ENCODE measurements at regions not wholly inside any gene's neighbourhood (a gene's known extent, or its start where the extent isn't known, plus 50 kb on each side); places are given as distances from the start of the nearest gene placed in this dataset.

DNA sequence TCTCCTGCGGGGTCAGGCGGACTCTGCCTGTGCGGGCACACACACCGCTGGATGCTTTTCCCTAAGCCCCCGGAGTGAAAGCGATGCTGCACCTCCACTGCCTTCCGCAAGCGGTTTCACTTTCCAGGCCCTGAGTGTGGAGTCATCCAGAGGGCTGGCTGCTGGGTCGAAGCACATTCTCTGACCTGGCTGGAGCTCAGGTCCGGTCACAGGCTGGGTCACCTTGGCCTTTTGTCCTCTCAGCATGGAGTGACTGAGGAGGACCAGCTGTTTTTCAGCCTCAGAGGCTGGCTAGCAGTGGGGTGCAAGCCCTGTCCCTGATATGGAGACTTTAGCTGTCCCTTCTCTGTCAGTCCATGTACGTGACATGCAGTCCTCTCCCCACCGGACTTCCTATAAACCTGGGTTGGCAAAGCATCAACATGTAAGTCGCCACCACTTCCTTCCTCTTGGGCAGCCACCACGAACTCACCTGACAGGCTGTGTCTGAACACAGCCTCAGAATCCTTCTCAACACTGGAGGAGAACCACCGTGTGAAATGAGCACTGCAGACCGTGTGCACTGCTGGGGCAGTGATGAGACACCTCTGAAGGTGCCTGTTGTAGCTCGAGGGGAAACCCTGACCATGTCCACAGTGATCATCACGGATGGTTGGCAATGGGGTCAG lies 51.3 kb downstream of the GADD45G start:
- no peak for DNase-seq

GRCh38 chr9:89657295-89657694 lies 52.5 kb downstream of the GADD45G start:
- no peak for DNase-seq

GRCh38 chr9:89657765-89658164 lies 53.0 kb downstream of the GADD45G start:
- DNase-seq: no peak

GRCh38 chr9:89658401-89658800 lies 53.6 kb downstream of the GADD45G start:
- no peak for DNase-seq

- no peak for DNase-seq
These were observed 54.1 kb downstream of the GADD45G start for GRCh38 chr9:89658931-89659330.

DNA sequence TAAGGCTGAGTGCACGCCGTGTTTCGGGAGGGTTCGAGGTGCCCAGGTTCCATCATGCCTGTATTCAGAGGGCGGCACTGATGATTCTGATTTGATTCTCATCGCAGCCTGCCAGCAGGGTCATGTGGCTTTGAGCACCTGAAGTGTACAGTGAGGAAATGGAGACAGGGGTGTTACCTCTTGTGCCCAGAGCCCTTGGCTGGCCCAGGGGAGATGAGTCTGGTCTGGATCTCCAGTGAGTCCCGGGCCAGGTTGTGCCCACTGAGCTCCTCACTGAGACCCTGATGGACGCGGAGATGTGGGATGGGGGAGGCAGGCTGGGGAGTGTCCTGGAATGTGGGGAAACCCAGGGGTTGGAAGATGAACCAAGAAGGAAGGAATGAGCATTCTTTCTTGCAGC lies 54.7 kb downstream of the GADD45G start:
- no peak for DNase-seq

DNA sequence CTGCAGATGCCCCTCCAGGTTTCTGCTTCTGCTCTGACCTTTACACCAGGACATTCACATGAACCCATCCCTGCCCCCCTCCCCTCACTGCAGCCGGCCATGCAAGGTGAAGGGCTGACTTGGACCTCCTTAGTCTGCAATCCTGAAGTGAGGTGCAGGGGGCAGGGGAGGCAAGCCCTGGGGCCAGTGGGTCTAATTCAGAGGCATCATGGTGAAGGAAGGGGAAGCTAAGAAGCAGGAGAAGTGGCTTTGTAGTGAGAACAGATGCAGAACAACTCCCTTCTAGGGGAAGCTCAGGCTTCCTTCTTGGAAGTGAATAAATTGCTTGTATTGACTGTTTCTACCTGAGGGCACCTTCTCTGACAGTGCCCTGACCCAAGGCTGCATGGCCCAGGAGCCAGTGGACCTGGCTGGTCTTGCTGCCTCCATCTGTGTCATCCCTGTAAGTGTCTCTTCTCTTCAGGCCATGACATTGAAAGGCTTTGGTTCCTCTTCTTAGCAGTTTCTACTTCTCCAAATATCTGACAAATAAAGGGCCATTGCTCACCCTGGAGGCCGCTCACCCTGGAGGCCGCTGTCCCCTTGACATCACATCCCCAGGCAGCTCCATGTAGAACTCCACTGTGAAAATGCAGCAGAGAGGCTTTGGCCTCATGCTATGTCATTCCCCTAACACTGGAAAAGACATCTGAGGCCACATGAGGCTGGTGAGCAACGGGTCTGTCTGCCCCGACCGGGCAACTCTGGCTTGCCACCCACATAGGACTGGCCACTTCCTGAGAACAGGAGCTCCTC lies 55.3 kb downstream of the GADD45G start:
- DNase-seq: no peak

DNA sequence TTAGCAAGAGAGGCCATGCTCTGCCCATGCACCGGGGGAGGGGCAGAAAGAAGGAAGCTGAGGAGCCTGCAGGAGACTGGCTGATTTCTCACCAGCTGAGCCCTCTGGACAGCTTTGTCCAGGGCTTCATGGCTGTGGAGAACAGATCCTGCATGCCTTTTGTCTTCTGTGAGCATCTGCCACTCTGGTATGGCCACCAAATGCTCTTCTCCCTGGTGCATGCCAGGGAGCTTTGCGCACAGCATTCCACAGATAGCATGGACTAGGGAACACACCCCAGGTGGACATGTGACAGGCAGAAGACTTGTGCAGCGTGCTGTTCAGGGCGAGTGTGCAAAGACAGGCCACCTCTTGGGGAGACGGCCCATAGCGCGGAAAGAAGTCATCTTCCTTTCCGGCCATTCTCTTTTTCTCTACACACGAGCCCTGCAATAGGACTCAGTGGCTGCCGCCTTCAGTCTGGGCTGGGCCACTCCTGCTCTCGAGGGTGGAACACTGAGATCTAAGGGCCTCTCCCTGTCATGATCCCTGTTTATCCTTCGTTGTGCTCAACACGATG lies 56.7 kb downstream of the GADD45G start:
- no peak for DNase-seq

GRCh38 chr9:89661956-89662717 lies 57.3 kb downstream of the GADD45G start:
- DNase-seq: no peak

DNA sequence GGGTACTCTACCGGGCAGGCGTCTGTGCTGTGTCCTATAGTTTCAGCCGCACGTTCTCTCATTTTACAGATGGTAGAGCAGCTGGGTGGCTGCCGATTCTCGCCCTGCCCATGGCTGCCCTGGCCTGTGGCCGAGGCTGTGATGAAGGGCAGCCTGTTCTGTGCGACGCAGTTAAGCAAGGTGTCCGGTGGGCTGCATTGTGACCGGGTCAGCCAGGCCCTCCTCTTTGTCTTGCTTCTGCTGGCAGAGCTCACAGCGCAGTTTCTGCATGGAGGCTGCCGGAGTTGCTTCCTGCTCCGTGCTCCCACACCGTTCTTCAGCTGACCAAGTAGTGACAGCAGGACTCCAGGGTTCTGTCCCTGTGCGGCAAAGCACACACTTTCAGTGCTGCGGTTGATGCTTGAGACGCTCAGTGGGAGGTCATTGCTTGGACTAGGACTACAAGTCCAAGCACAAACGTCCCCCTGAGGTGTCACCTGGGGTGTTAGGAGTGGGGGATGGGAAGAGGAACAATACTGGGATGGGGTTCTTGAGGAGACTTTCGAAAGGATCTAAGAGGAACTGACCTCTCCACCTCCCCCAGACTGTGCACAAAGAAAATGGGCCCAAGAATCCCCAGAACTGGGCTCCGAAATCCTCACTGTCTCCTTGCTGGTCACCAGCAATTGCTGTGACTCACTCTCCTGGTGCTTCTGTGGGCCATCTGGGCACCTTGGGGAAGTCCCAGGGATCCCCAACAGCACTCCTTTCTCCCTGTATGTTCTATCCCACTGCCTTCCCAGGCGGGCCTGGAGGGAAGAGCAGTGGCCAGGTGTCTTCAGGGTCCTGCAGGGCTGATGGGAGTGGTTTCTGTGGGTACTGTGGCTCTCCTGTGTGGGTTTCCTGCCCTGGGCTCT lies 58.2 kb downstream of the GADD45G start:
- no peak for DNase-seq

DNA sequence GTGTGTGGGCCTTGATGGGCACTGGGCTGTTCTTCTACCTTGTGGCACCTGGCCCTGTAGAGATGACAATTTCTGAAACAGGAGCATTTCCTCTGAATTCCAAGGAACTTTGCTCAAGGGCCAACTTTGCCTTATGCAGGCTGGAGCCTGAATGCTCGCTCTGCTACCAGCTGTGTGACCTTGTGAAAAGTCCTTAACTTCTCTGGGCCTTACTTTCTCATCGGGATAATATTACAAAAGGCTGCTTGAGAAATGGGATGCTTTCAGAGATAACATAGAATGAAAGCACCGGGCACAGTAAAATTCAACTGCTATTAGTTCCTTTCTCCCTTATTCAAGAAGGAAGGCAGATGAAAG lies 58.8 kb downstream of the GADD45G start:
- no peak for DNase-seq

- DNase-seq: no peak
These were observed 59.2 kb downstream of the GADD45G start for GRCh38 chr9:89664010-89664409.

GRCh38 chr9:89664896-89665329 lies 60.1 kb downstream of the GADD45G start:
- DNase-seq: no peak

DNA sequence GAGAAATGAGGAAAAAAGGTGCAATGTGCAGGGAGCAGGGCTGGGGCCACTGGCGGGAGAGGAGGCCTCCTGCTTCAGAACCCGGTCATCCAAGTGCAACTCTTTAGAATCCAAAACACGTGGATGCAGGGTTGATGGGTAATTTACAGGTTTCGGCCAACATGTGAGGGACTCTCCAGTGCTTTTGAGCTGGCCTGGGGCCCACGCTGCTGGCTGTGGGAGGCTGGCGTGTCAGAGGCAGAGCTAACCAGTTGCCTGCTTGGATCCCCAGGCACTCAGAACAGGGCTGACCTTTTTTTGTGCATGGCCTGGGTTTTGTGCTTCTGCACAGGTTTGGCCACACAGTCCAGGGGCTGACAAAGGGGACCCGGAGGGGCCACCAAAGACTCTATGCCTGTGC lies 61.6 kb downstream of the GADD45G start:
- no peak for DNase-seq

DNA sequence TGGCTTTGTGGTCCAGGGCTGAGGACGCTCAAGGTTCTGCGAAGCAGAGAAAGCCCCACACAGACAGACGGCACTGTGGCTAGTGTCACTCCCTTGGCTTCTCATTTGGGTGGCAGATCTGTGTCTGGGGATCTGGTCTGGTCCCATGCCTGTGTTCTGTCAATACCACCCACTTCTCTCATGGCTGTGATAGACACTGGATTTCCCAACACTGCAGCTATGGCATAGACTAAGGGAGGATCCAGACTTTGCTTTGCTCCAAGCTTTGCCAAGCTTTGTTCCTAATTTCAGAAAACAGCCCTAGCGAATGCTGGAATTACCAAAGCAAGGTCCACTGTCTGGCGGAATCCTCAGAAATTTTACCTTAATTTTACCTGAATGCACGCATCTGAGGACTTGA lies 62.1 kb downstream of the GADD45G start:
- DNase-seq: no peak

- DNase-seq: no peak
These were observed 62.9 kb downstream of the GADD45G start for GRCh38 chr9:89667726-89668125.

DNA sequence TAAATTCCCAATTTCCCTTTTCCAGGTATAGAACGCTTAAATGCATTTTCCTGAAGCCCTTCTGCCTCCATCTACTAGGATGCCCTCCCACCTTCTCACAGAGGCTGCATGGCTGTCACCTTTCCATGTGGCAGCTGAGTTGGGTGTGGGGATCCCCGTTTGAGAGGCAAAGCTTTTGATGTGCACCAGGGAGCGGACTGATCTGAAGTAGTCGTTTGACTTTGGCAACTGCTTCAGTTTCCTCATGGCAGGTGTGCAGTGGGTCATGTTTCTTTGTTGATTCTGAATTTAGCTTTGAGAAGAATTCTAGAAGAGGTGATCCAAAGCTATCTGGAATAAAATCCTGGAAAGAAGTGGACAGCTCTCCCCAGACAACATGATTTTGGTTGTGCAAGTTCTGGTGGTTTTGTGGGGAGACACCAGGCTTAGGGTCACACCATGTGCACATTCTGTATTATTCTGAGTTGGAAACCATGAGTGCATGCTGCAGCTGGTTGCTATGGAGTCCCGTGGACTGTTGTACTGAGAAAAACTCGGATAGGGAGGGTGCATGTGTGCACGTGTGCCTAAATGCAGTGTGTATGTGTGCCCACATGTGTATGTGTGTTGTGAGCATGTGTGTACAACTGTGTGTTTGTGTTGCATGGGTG lies 63.5 kb downstream of the GADD45G start:
- no peak for DNase-seq

DNA sequence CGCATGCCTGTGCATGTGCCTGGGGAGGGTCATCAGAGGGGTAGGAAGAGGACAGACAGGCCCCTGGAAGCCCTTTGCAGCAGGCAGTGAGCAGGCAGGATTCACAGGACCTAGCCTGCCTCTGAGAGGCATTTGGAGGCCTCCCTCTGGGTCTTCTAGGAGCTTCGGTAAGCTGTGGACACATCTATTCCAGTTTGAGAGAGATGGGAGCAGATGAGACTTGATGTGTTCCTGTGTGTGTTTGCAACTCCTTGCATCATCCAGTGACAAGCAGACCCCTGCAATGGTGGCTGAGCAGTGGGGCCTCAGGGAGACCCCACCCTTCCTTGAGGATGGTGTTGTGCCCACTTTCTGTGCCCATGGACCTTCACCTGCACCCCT lies 64.0 kb downstream of the GADD45G start:
- no peak for DNase-seq

DNA sequence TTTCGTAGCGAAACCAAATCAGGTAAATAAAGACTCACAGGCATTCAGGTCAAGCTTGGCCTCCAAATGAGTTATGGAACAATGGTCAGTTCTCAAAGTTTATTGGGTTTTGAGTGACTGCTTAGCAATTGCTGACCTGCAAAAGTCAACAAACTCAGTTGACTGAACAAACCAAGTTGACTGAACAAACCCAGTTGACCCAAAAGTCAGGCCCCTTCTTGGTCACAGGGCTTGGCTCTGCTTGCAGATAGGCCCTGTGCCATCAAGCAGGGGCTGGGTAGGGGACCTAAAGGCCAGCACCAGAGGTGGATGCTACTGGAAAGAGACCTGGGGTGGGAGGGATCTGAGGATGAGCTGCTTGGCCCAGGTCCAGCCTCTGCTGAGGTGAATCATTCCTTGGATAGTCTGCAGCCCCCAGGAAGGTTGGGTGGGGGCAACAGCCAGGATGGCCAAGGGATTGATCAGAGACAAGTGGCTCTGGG lies 64.6 kb downstream of the GADD45G start:
- no peak for DNase-seq

DNA sequence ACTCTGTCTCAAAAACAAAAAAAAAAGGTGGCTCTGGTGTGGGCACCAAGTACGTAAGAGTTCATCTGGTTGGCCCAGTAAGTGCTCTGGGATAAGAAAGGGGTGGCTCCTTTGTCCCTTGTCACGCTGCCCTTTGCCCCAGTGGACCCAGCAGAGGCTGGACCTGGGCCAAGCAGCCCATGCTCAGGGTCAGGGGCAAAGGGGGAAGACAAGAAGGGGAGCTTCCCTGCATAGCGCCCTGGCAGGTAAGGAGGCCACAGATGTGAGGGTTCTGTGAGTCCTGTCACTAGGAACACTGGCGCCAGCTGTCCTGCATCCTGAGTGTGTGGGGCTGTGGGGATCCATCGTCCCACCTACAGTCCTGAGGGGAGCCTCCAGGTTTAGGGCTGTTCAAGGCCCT lies 65.3 kb downstream of the GADD45G start:
- DNase-seq: no peak

GRCh38 chr9:89670801-89671434 lies 66.1 kb downstream of the GADD45G start:
- no peak for DNase-seq
